ENCODE measurements at regions not wholly inside any gene's neighbourhood (a gene's known extent, or its start where the extent isn't known, plus 50 kb on each side); places are given as distances from the start of the nearest gene placed in this dataset.

DNA sequence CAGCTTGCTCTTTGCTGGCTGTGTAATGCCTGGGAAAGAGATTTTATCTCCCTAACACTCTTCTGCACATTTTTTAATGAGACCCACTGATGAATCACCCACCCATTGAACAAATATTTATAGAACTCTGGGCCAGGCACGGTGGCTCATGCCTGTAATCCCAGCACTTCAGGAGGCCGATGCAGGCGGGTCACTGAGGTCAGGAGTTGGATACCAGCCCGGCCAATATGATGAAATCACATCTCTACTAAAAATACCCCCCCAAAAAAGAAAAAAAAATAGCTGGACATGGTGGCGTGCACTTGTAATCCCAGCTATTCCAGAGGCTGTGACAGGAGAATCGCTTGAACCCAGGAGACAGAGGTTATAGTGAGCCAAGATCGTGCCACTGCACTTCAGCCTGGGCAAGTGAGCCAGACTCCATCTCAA, 82.1 kb upstream of the SIRPA start:
- TF ChIP-seq, protein P1, sequence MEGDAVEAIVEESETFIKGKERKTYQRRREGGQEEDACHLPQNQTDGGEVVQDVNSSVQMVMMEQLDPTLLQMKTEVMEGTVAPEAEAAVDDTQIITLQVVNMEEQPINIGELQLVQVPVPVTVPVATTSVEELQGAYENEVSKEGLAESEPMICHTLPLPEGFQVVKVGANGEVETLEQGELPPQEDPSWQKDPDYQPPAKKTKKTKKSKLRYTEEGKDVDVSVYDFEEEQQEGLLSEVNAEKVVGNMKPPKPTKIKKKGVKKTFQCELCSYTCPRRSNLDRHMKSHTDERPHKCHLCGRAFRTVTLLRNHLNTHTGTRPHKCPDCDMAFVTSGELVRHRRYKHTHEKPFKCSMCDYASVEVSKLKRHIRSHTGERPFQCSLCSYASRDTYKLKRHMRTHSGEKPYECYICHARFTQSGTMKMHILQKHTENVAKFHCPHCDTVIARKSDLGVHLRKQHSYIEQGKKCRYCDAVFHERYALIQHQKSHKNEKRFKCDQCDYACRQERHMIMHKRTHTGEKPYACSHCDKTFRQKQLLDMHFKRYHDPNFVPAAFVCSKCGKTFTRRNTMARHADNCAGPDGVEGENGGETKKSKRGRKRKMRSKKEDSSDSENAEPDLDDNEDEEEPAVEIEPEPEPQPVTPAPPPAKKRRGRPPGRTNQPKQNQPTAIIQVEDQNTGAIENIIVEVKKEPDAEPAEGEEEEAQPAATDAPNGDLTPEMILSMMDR (IDR thresholded peaks at IDR 0.05): no peak
- no peak for TF ChIP-seq POLR2A (IDR thresholded peaks at IDR 0.05)
